ENCODE measurements at regions not wholly inside any gene's neighbourhood (a gene's known extent, or its start where the extent isn't known, plus 50 kb on each side); places are given as distances from the start of the nearest gene placed in this dataset.

DNA sequence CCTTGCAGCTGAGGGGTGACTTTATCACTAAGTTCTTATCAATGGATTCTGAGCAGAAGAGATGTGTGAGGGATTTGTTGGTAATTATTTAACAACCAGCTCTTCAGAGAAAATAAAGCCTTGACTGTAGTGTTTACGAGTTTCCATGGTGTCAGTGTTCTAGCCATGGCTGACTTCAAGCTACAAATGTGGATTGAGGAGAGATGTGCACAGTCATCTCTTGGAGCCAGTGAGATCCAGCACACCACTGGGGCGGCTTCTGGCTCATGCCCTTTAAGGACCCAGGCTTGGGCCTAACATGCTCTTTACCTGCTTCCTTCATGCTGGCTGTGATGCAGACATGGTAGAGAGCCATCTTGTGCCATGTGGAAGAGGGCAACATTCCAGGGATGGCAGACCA lies 145.6 kb upstream of the MRPS22 start:
- TF ChIP-seq EZH2 (IDR thresholded peaks at IDR 0.05; ENCODE audit: borderline replicate concordance, insufficient read depth, low read depth, low read length, poor library complexity, severe bottlenecking) = no peak
- TF ChIP-seq, protein P1, sequence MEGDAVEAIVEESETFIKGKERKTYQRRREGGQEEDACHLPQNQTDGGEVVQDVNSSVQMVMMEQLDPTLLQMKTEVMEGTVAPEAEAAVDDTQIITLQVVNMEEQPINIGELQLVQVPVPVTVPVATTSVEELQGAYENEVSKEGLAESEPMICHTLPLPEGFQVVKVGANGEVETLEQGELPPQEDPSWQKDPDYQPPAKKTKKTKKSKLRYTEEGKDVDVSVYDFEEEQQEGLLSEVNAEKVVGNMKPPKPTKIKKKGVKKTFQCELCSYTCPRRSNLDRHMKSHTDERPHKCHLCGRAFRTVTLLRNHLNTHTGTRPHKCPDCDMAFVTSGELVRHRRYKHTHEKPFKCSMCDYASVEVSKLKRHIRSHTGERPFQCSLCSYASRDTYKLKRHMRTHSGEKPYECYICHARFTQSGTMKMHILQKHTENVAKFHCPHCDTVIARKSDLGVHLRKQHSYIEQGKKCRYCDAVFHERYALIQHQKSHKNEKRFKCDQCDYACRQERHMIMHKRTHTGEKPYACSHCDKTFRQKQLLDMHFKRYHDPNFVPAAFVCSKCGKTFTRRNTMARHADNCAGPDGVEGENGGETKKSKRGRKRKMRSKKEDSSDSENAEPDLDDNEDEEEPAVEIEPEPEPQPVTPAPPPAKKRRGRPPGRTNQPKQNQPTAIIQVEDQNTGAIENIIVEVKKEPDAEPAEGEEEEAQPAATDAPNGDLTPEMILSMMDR (IDR thresholded peaks at IDR 0.05) = no peak
- Histone ChIP-seq H3K4me2 (replicated peaks; ENCODE audit: low read depth, low read length, poor library complexity, severe bottlenecking) (no peak overlapping the region), H3K27ac (ENCODE audit: low read length in 2 of 2) (no peak overlapping the region), H3K4me1 (ENCODE audit: control insufficient read depth in 2 of 2, insufficient read depth in 2 of 2, low read length in 2 of 2) (no peaks in the 10 kb centered on the region), H2AFZ (ENCODE audit: insufficient read depth, low read depth, low read length, poor library complexity, severe bottlenecking) (no peak overlapping the region), H4K20me1 (ENCODE audit: control insufficient read depth, insufficient read depth, low read length, poor library complexity, severe bottlenecking) (no peaks in the 10 kb centered on the region), H3K27me3 (replicated peaks in 1 of 4; ENCODE audit: control extremely low read depth in 1 of 4, control insufficient read depth in 3 of 4, insufficient read depth in 4 of 4, low read length in 3 of 4) (no peaks in the 10 kb centered on the region), H3K79me2 (ENCODE audit: control insufficient read depth, insufficient read depth, low read length) (no peaks in the 10 kb centered on the region), H3K4me3 (ENCODE audit: control extremely low read depth in 1 of 5, extremely low read depth in 1 of 5, insufficient read depth in 1 of 5, low read depth in 2 of 5, low read length in 4 of 5) (no peak overlapping the region), H3K9me3 (ENCODE audit: control extremely low read depth in 1 of 3, control insufficient read depth in 2 of 3, insufficient read depth in 1 of 3, low read length in 2 of 3) (peaks cover 0 to 8% (median 0%) of the 10 kb centered on the region in 3 donors), H3K36me3 (replicated peaks in 1 of 2; ENCODE audit: control extremely low read depth in 1 of 2, control insufficient read depth in 1 of 2, extremely low read depth in 1 of 2, insufficient read depth in 2 of 2, low read length in 1 of 2) (no peaks in the 10 kb centered on the region), H3K9ac (ENCODE audit: low read length) (no peak overlapping the region)
- Mint-ChIP-seq H3K4me1 (no peaks in the 10 kb centered on the region), H3K9me3 (ENCODE audit: insufficient read depth) (peaks cover 3% of the 10 kb centered on the region), H3K27me3 (peaks cover 4% of the 10 kb centered on the region), H3K4me3 (no peak overlapping the region), H3K27ac (no peak overlapping the region)
- ChIA-PET POLR2A (no interaction called here), CTCF (no interaction called here)
- WGBS (ENCODE audit: insufficient coverage) = 90% methylated on average over 2 of the region's 2 CpGs
- no peak for DNase-seq
- ATAC-seq (ENCODE audit: low read depth) = no peak
- intact Hi-C loops (cut with micrococcal nuclease) = no loop called here

DNA sequence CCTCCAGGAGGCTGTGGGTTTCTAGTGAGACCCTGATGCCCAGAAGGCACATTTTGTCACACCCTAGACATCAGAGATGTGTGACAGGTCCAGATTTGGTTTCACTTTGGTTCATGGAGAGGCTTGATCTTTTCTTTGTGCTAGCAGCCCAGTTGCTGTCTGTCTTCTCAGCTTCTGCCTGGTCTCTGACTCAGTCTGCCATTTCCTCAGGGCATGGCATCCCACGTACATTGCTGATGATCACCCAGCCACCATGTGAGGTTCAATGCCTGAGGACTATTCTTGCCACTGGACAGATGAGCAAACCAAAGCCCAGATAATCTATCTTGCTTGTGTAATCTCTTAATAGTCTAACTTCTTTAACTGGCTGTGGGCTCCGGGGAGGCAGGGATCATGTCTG lies 144.9 kb upstream of the MRPS22 start:
- Histone ChIP-seq H3K36me3 (replicated peaks in 1 of 2; ENCODE audit: control extremely low read depth in 1 of 2, control insufficient read depth in 1 of 2, extremely low read depth in 1 of 2, insufficient read depth in 2 of 2, low read length in 1 of 2) (no peaks in the 10 kb centered on the region), H2AFZ (ENCODE audit: insufficient read depth, low read depth, low read length, poor library complexity, severe bottlenecking) (no peak overlapping the region), H3K4me3 (ENCODE audit: control extremely low read depth in 1 of 5, extremely low read depth in 1 of 5, insufficient read depth in 1 of 5, low read depth in 2 of 5, low read length in 4 of 5) (no peak overlapping the region), H3K27ac (ENCODE audit: low read length in 2 of 2) (no peak overlapping the region), H3K4me2 (replicated peaks; ENCODE audit: low read depth, low read length, poor library complexity, severe bottlenecking) (no peak overlapping the region), H3K27me3 (replicated peaks in 1 of 4; ENCODE audit: control extremely low read depth in 1 of 4, control insufficient read depth in 3 of 4, insufficient read depth in 4 of 4, low read length in 3 of 4) (no peaks in the 10 kb centered on the region), H3K9me3 (ENCODE audit: control extremely low read depth in 1 of 3, control insufficient read depth in 2 of 3, insufficient read depth in 1 of 3, low read length in 2 of 3) (peaks cover 0 to 8% (median 0%) of the 10 kb centered on the region in 3 donors), H4K20me1 (ENCODE audit: control insufficient read depth, insufficient read depth, low read length, poor library complexity, severe bottlenecking) (no peaks in the 10 kb centered on the region), H3K9ac (ENCODE audit: low read length) (no peak overlapping the region), H3K79me2 (ENCODE audit: control insufficient read depth, insufficient read depth, low read length) (no peaks in the 10 kb centered on the region), H3K4me1 (ENCODE audit: control insufficient read depth in 2 of 2, insufficient read depth in 2 of 2, low read length in 2 of 2) (no peaks in the 10 kb centered on the region)
- DNase-seq (no peak), ATAC-seq (ENCODE audit: low read depth) (no peak)
- Mint-ChIP-seq H3K4me3 (no peak overlapping the region), H3K27me3 (peaks cover 4% of the 10 kb centered on the region), H3K4me1 (no peaks in the 10 kb centered on the region), H3K9me3 (ENCODE audit: insufficient read depth) (peaks cover 3% of the 10 kb centered on the region), H3K27ac (no peak overlapping the region)
- POLR2A ChIA-PET = no interaction called here
- intact Hi-C loops (cut with micrococcal nuclease) = no loop called here
- CTCF ChIA-PET = no interaction called here
- 11% methylated on average over 1 of the region's 2 CpGs for WGBS (ENCODE audit: insufficient coverage)
- TF ChIP-seq, protein P1 (IDR thresholded peaks at IDR 0.05) = no peak
- TF ChIP-seq EZH2 (IDR thresholded peaks at IDR 0.05; ENCODE audit: borderline replicate concordance, insufficient read depth, low read depth, low read length, poor library complexity, severe bottlenecking) = no peak

Measured in B cell (primary cell).